ENCODE measurements at regions not wholly inside any gene's neighbourhood (a gene's known extent, or its start where the extent isn't known, plus 50 kb on each side); places are given as distances from the start of the nearest gene placed in this dataset.

- TF ChIP-seq, protein P1, sequence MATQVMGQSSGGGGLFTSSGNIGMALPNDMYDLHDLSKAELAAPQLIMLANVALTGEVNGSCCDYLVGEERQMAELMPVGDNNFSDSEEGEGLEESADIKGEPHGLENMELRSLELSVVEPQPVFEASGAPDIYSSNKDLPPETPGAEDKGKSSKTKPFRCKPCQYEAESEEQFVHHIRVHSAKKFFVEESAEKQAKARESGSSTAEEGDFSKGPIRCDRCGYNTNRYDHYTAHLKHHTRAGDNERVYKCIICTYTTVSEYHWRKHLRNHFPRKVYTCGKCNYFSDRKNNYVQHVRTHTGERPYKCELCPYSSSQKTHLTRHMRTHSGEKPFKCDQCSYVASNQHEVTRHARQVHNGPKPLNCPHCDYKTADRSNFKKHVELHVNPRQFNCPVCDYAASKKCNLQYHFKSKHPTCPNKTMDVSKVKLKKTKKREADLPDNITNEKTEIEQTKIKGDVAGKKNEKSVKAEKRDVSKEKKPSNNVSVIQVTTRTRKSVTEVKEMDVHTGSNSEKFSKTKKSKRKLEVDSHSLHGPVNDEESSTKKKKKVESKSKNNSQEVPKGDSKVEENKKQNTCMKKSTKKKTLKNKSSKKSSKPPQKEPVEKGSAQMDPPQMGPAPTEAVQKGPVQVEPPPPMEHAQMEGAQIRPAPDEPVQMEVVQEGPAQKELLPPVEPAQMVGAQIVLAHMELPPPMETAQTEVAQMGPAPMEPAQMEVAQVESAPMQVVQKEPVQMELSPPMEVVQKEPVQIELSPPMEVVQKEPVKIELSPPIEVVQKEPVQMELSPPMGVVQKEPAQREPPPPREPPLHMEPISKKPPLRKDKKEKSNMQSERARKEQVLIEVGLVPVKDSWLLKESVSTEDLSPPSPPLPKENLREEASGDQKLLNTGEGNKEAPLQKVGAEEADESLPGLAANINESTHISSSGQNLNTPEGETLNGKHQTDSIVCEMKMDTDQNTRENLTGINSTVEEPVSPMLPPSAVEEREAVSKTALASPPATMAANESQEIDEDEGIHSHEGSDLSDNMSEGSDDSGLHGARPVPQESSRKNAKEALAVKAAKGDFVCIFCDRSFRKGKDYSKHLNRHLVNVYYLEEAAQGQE (IDR thresholded peaks at IDR 0.05; ENCODE audit: low read depth, low read length) = no peak
- no peak for TF ChIP-seq GABPA (IDR thresholded peaks at IDR 0.05; ENCODE audit: low read depth)
- TF ChIP-seq RXRA (IDR thresholded peaks at IDR 0.05; ENCODE audit: borderline replicate concordance, low read depth) = no peak
- TF ChIP-seq MXI1 (IDR thresholded peaks at IDR 0.05; ENCODE audit: low read depth, low read length) = no peak
- TF ChIP-seq FOXJ3 (CRISPR knock-in tag; IDR thresholded peaks at IDR 0.05) = no peak
Observed at GRCh38 chr6:158916617-158917016, 83.4 kb downstream of the RSPH3 start (continued).

- DNase-seq = no peak
- Histone ChIP-seq H3F3A (replicated peaks; ENCODE audit: insufficient read depth) (no peaks in the 10 kb centered on the region), H3K9me3 (no peaks in the 10 kb centered on the region), H3K36me3 (replicated peaks in 1 of 2; ENCODE audit: control insufficient read depth in 1 of 2, insufficient read depth in 2 of 2, low read length in 1 of 2) (no peaks in the 10 kb centered on the region), H2AFZ (ENCODE audit: low read depth) (no peak overlapping the region), H3K9me2 (no peaks in the 10 kb centered on the region), H3K27ac (ENCODE audit: low read depth in 2 of 2, low read length in 1 of 2) (no peak overlapping the region), H3K79me2 (ENCODE audit: insufficient read depth) (no peaks in the 10 kb centered on the region), H3K4me1 (ENCODE audit: control insufficient read depth in 1 of 2, insufficient read depth in 2 of 2, low read depth in 1 of 2, low read length in 1 of 2) (no peaks in the 10 kb centered on the region; a peak in 1 of 4 replicates), H3K27me3 (ENCODE audit: insufficient read depth) (no peaks in the 10 kb centered on the region), H3K9ac (no peak overlapping the region), H4K20me1 (ENCODE audit: insufficient read depth) (no peaks in the 10 kb centered on the region), H3K4me3 (ENCODE audit: low read depth in 2 of 2, low read length in 1 of 2) (no peak overlapping the region), H3K4me2 (no peak overlapping the region)
- POLR2A ChIA-PET = interaction anchor here (0.6 kb wide), 1 partner anchor 34 kb away, joined by 4 read pairs; no protein-coding TSS in a partner anchor
- CTCF ChIA-PET = no interaction called here
- no peak for TF ChIP-seq SMC3 (IDR thresholded peaks at IDR 0.05; ENCODE audit: low read depth, low read length)
- TF ChIP-seq CHD2 (IDR thresholded peaks at IDR 0.05; ENCODE audit: low read length, partially characterized antibody) = no peak
- TF ChIP-seq, protein P2, sequence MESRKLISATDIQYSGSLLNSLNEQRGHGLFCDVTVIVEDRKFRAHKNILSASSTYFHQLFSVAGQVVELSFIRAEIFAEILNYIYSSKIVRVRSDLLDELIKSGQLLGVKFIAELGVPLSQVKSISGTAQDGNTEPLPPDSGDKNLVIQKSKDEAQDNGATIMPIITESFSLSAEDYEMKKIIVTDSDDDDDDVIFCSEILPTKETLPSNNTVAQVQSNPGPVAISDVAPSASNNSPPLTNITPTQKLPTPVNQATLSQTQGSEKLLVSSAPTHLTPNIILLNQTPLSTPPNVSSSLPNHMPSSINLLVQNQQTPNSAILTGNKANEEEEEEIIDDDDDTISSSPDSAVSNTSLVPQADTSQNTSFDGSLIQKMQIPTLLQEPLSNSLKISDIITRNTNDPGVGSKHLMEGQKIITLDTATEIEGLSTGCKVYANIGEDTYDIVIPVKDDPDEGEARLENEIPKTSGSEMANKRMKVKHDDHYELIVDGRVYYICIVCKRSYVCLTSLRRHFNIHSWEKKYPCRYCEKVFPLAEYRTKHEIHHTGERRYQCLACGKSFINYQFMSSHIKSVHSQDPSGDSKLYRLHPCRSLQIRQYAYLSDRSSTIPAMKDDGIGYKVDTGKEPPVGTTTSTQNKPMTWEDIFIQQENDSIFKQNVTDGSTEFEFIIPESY (IDR thresholded peaks at IDR 0.05; ENCODE audit: borderline replicate concordance, low read depth) = no peak
- 75% methylated on average over 7 of the region's 8 CpGs for WGBS (ENCODE audit: low lambda C conversion rate)
Observed at GRCh38 chr6:158914923-158915322, 85.1 kb downstream of the RSPH3 start.

GRCh38 chr6:158913580-158913979 lies 86.4 kb downstream of the RSPH3 start:
- 80% methylated on average over 9 of the region's 9 CpGs for WGBS (ENCODE audit: low lambda C conversion rate)
- TF ChIP-seq YY1 (IDR thresholded peaks at IDR 0.05; ENCODE audit: low read depth) (no peak), RAD21 (IDR thresholded peaks at IDR 0.05; ENCODE audit: low read length) (no peak), FOSL2 (IDR thresholded peaks at IDR 0.05; ENCODE audit: borderline replicate concordance, low read depth) (no peak), GABPA (IDR thresholded peaks at IDR 0.05; ENCODE audit: low read depth) (no peak), CTCF (IDR thresholded peaks at IDR 0.05) (no peak), CHD2 (IDR thresholded peaks at IDR 0.05; ENCODE audit: low read length, partially characterized antibody) (no peak)
- no peaks in the 10 kb centered on the region for H3K36me3 ChIP-seq (replicated peaks in 1 of 2; ENCODE audit: control insufficient read depth in 1 of 2, insufficient read depth in 2 of 2, low read length in 1 of 2)
- no peaks in the 10 kb centered on the region for H3K79me2 ChIP-seq (ENCODE audit: insufficient read depth)
- H3K4me1 ChIP-seq (ENCODE audit: control insufficient read depth in 1 of 2, insufficient read depth in 2 of 2, low read depth in 1 of 2, low read length in 1 of 2) = no peaks in the 10 kb centered on the region; a peak in 1 of 4 replicates
- ChIA-PET POLR2A (no interaction called here), CTCF (no interaction called here)
- DNase-seq = no peak
- no peak overlapping the region for H3K4me2 ChIP-seq
- no peak overlapping the region for H3K9ac ChIP-seq
- no peaks in the 10 kb centered on the region for H3F3A ChIP-seq (replicated peaks; ENCODE audit: insufficient read depth)
- H3K4me3 ChIP-seq (ENCODE audit: low read depth in 2 of 2, low read length in 1 of 2) = no peak overlapping the region
- H2AFZ ChIP-seq (ENCODE audit: low read depth) = no peak overlapping the region
- no peaks in the 10 kb centered on the region for H4K20me1 ChIP-seq (ENCODE audit: insufficient read depth)
- no peaks in the 10 kb centered on the region for H3K9me3 ChIP-seq
- H3K27me3 ChIP-seq (ENCODE audit: insufficient read depth) = no peaks in the 10 kb centered on the region
- no peaks in the 10 kb centered on the region for H3K9me2 ChIP-seq
- H3K27ac ChIP-seq (ENCODE audit: low read depth in 2 of 2, low read length in 1 of 2) = no peak overlapping the region
